ENCODE measurements at regions not wholly inside any gene's neighbourhood (a gene's known extent, or its start where the extent isn't known, plus 50 kb on each side); places are given as distances from the start of the nearest gene placed in this dataset.

DNA sequence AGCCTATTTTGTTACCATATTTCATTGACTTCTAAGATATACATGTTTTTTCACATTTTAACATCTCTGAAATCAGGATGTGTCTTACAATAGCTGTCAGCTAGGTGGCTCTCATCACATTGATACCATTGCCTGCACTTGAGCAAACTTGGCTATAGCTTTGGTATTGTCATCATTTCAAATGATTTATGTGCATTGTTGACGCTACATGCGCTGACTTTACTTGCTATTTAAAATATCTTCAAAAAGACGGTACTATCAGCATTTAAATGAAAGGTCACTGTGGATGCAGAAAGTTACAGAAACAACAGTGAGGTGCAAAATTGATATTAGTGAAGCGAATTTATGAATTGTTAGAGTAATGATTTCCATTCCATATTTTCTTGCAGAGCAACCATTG is 54.0 kb upstream of the ABHD2 start (continued):
- no peak for TF ChIP-seq SAP30 (IDR thresholded peaks at IDR 0.05; ENCODE audit: insufficient read depth, insufficient replicate concordance, low read length)

Data from H1 (cell line).